ENCODE measurements at regions not wholly inside any gene's neighbourhood (a gene's known extent, or its start where the extent isn't known, plus 50 kb on each side); places are given as distances from the start of the nearest gene placed in this dataset.

- Histone ChIP-seq H3K27me3 (replicated peaks; ENCODE audit: control insufficient read depth, insufficient read depth, low read length) (no peaks in the 10 kb centered on the region), H3K36me3 (ENCODE audit: control insufficient read depth, insufficient read depth, low read length) (no peaks in the 10 kb centered on the region), H3K4me1 (no peaks in the 10 kb centered on the region), H3K9me3 (no peaks in the 10 kb centered on the region), H3K4me3 (ENCODE audit: low read depth, low read length) (no peak overlapping the region)
- no peak overlapping the region for H3K4me3 Mint-ChIP-seq (ENCODE audit: unreplicated experiment)
- no peaks in the 10 kb centered on the region for H3K4me1 Mint-ChIP-seq (ENCODE audit: low read depth, unreplicated experiment)
- ChIA-PET POLR2A (no interaction called here), CTCF (no interaction called here)
- no peaks in the 10 kb centered on the region for H3K9me3 Mint-ChIP-seq (ENCODE audit: unreplicated experiment)
- H3K27ac Mint-ChIP-seq (ENCODE audit: unreplicated experiment), result no peak overlapping the region
- no peak for TF ChIP-seq CTCF (IDR thresholded peaks at IDR 0.05; ENCODE audit: insufficient read depth in 1 of 2, low read depth in 1 of 2, low read length in 1 of 2, severe bottlenecking in 1 of 2, unreplicated experiment in 1 of 2)
- BruUV-seq (replicated peaks), result no TSS peak
- no peaks in the 10 kb centered on the region for H3K36me3 Mint-ChIP-seq (ENCODE audit: insufficient read depth, unreplicated experiment)
- no peak for DNase-seq
- intact Hi-C loops (cut with micrococcal nuclease; ENCODE audit: unreplicated experiment), result no loop called here
- H3K27me3 Mint-ChIP-seq (ENCODE audit: insufficient read depth, unreplicated experiment), result no peaks in the 10 kb centered on the region
Measured at GRCh38 chr14:44795725-44796124, 166.0 kb downstream of the KLHL28 start.

GRCh38 chr14:44791730-44792129 lies 170.0 kb downstream of the KLHL28 start:
- H3K36me3 Mint-ChIP-seq (ENCODE audit: insufficient read depth, unreplicated experiment), result no peaks in the 10 kb centered on the region
- H3K9me3 ChIP-seq, result no peaks in the 10 kb centered on the region
- H3K4me3 ChIP-seq (ENCODE audit: low read depth, low read length), result no peak overlapping the region
- no peak overlapping the region for H3K4me3 Mint-ChIP-seq (ENCODE audit: unreplicated experiment)
- no peak for DNase-seq
- POLR2A ChIA-PET, result no interaction called here
- no peak overlapping the region for H3K27ac Mint-ChIP-seq (ENCODE audit: unreplicated experiment)
- BruUV-seq (replicated peaks), result no TSS peak
- intact Hi-C loops (cut with micrococcal nuclease; ENCODE audit: unreplicated experiment), result no loop called here
- H3K36me3 ChIP-seq (ENCODE audit: control insufficient read depth, insufficient read depth, low read length), result no peaks in the 10 kb centered on the region
- CTCF ChIA-PET, result no interaction called here
- no peaks in the 10 kb centered on the region for H3K4me1 Mint-ChIP-seq (ENCODE audit: low read depth, unreplicated experiment)
- TF ChIP-seq CTCF (IDR thresholded peaks at IDR 0.05; ENCODE audit: insufficient read depth in 1 of 2, low read depth in 1 of 2, low read length in 1 of 2, severe bottlenecking in 1 of 2, unreplicated experiment in 1 of 2), result no peak
- H3K4me1 ChIP-seq, result no peaks in the 10 kb centered on the region
- no peaks in the 10 kb centered on the region for H3K27me3 Mint-ChIP-seq (ENCODE audit: insufficient read depth, unreplicated experiment)
- H3K27me3 ChIP-seq (replicated peaks; ENCODE audit: control insufficient read depth, insufficient read depth, low read length), result no peaks in the 10 kb centered on the region
- H3K9me3 Mint-ChIP-seq (ENCODE audit: unreplicated experiment), result no peaks in the 10 kb centered on the region

GRCh38 chr14:44788612-44789011 lies 173.1 kb downstream of the KLHL28 start:
- no peak overlapping the region for H3K4me3 Mint-ChIP-seq (ENCODE audit: unreplicated experiment)
- no peak for DNase-seq
- no peaks in the 10 kb centered on the region for H3K27me3 Mint-ChIP-seq (ENCODE audit: insufficient read depth, unreplicated experiment)
- H3K36me3 Mint-ChIP-seq (ENCODE audit: insufficient read depth, unreplicated experiment), result no peaks in the 10 kb centered on the region
- POLR2A ChIA-PET, result no interaction called here
- H3K4me1 Mint-ChIP-seq (ENCODE audit: low read depth, unreplicated experiment), result no peaks in the 10 kb centered on the region
- intact Hi-C loops (cut with micrococcal nuclease; ENCODE audit: unreplicated experiment), result no loop called here
- H3K4me3 ChIP-seq (ENCODE audit: low read depth, low read length), result no peak overlapping the region
- no peaks in the 10 kb centered on the region for H3K27me3 ChIP-seq (replicated peaks; ENCODE audit: control insufficient read depth, insufficient read depth, low read length)
- BruUV-seq (replicated peaks), result no TSS peak
- no peaks in the 10 kb centered on the region for H3K9me3 ChIP-seq
- CTCF ChIA-PET, result no interaction called here
- H3K27ac Mint-ChIP-seq (ENCODE audit: unreplicated experiment), result no peak overlapping the region
- no peaks in the 10 kb centered on the region for H3K9me3 Mint-ChIP-seq (ENCODE audit: unreplicated experiment)
- no peak for TF ChIP-seq CTCF (IDR thresholded peaks at IDR 0.05; ENCODE audit: insufficient read depth in 1 of 2, low read depth in 1 of 2, low read length in 1 of 2, severe bottlenecking in 1 of 2, unreplicated experiment in 1 of 2)
- H3K4me1 ChIP-seq, result no peaks in the 10 kb centered on the region
- no peaks in the 10 kb centered on the region for H3K36me3 ChIP-seq (ENCODE audit: control insufficient read depth, insufficient read depth, low read length)
